ENCODE measurements at regions not wholly inside any gene's neighbourhood (a gene's known extent, or its start where the extent isn't known, plus 50 kb on each side); places are given as distances from the start of the nearest gene placed in this dataset.

DNA sequence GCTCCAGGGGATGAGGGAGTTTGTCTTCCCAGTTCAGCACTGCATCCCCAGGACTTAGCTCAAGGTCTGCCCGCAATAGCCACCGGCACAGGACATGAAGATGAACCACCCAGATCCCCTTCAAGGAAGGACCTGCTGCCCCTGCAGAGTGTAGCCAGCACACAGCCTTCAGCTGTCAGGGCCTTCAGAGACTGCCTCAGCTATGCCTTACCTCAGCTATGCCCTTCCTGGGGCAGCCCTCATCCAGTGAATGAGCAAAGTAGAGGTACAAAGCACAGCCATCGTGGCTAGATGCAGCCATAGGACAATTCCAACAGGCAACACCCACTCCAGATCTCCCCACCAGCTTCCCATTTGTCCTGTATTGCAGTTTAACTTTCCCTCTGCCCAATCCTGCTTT, 291.2 kb upstream of the STT3B start:
- H3K4ac ChIP-seq (ENCODE audit: low read depth, low read length) = no peak overlapping the region
- H3K79me1 ChIP-seq (ENCODE audit: insufficient read depth, low read depth, low read length, poor library complexity, severe bottlenecking) = no peaks in the 10 kb centered on the region
- no CpG with 5 or more reads among the region's 3 CpGs for WGBS (ENCODE audit: extremely low coverage, insufficient read length, low lambda C conversion rate)
- H3K4me2 ChIP-seq (ENCODE audit: insufficient read depth, insufficient read length, low read length) = no peak overlapping the region
- H3K9ac ChIP-seq (ENCODE audit: extremely low read depth, insufficient read length, low read length) = no peak overlapping the region
- no peaks in the 10 kb centered on the region for H3K9me3 ChIP-seq (ENCODE audit: control insufficient read depth, low read depth, low read length)
- no peak overlapping the region for H3K27ac Mint-ChIP-seq
- H3K79me2 ChIP-seq (ENCODE audit: insufficient read depth, low read length) = no peaks in the 10 kb centered on the region
- H2BK5ac ChIP-seq (ENCODE audit: insufficient read length, low read length) = no peak overlapping the region
- H4K5ac ChIP-seq (ENCODE audit: insufficient read length, low read depth, low read length) = no peak overlapping the region
- no peak overlapping the region for H3T11ph ChIP-seq (ENCODE audit: low read length)
- no peaks in the 10 kb centered on the region for H3K27me3 Mint-ChIP-seq (ENCODE audit: low read depth)
- no peak overlapping the region for H3K18ac ChIP-seq (ENCODE audit: insufficient read length, low read depth, low read length)
- no peaks in the 10 kb centered on the region for H3K23me2 ChIP-seq (ENCODE audit: insufficient read length, low read depth, low read length, poor library complexity, severe bottlenecking)
- H3K4me1 Mint-ChIP-seq = peaks cover 21 to 22% of the 10 kb centered on the region in 2 experiments
- no peak overlapping the region for H3K27ac ChIP-seq (ENCODE audit: insufficient read length, low read depth, low read length)
- H2BK12ac ChIP-seq (ENCODE audit: insufficient read length, low read depth, low read length) = no peak overlapping the region
- no peaks in the 10 kb centered on the region for H3K27me3 ChIP-seq (ENCODE audit: insufficient read depth, low read length)
- no peaks in the 10 kb centered on the region for H3K4me1 ChIP-seq (ENCODE audit: insufficient read depth, low read length)
- no peak overlapping the region for H2AK5ac ChIP-seq (ENCODE audit: insufficient read length, low read length)
- no peaks in the 10 kb centered on the region for H3K36me3 Mint-ChIP-seq (ENCODE audit: insufficient read depth in 1 of 3, low read depth in 3 of 3)
- H2BK20ac ChIP-seq (ENCODE audit: low read depth, low read length, poor library complexity, severe bottlenecking) = no peak overlapping the region
- H3K23ac ChIP-seq (ENCODE audit: insufficient read length, low read depth, low read length) = no peak overlapping the region
- DNase-seq = no peak
- H3K9me3 Mint-ChIP-seq = no peaks in the 10 kb centered on the region
- H4K91ac ChIP-seq (ENCODE audit: insufficient read length, low read depth, low read length) = no peak overlapping the region
- H3K56ac ChIP-seq (ENCODE audit: insufficient read length, low read depth, low read length) = no peak overlapping the region
- no peak overlapping the region for H2BK15ac ChIP-seq (ENCODE audit: low read depth, low read length)
- H4K20me1 ChIP-seq (ENCODE audit: control insufficient read depth, insufficient read depth, insufficient read length) = no peaks in the 10 kb centered on the region
- H2BK120ac ChIP-seq (ENCODE audit: low read depth, low read length, poor library complexity, severe bottlenecking) = no peak overlapping the region
- no peak overlapping the region; a peak in 1 of 5 replicates for H3K4me3 Mint-ChIP-seq
- H4K8ac ChIP-seq (replicated peaks; ENCODE audit: insufficient read length, low read depth, low read length) = no peak overlapping the region
- no peak overlapping the region for H3K14ac ChIP-seq (ENCODE audit: insufficient read depth, low read length)
- TF ChIP-seq, protein P1, sequence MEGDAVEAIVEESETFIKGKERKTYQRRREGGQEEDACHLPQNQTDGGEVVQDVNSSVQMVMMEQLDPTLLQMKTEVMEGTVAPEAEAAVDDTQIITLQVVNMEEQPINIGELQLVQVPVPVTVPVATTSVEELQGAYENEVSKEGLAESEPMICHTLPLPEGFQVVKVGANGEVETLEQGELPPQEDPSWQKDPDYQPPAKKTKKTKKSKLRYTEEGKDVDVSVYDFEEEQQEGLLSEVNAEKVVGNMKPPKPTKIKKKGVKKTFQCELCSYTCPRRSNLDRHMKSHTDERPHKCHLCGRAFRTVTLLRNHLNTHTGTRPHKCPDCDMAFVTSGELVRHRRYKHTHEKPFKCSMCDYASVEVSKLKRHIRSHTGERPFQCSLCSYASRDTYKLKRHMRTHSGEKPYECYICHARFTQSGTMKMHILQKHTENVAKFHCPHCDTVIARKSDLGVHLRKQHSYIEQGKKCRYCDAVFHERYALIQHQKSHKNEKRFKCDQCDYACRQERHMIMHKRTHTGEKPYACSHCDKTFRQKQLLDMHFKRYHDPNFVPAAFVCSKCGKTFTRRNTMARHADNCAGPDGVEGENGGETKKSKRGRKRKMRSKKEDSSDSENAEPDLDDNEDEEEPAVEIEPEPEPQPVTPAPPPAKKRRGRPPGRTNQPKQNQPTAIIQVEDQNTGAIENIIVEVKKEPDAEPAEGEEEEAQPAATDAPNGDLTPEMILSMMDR (conservative IDR thresholded peaks at IDR 0.05) = no peak
- no peak overlapping the region for H2AFZ ChIP-seq (ENCODE audit: low read length)
